GM23338 (cell line): ENCODE measurements at regions not wholly inside any gene's neighbourhood (a gene's known extent, or its start where the extent isn't known, plus 50 kb on each side); places are given as distances from the start of the nearest gene placed in this dataset.
A peak's percentile ranks its signal among the peaks of the same experiment; 100 is the strongest.

Source experiments
- ATAC-seq: fragments of 200-7000 bp; cut with Tn5 transposase; 3 replicates; pipeline ENCODE4 v1.9.1; 2020
- DNase-seq: peaks from one replicate; pipeline ENCODE4 v3.0.0-alpha.2; 2015; ENCODE audit warnings: low spot score
- H2AFZ ChIP-seq: fragments of 200-600 bp; sonication (generic); 2 replicates; pipeline ENCODE4 v1.8.0; 2016; ENCODE audit warnings: antibody characterized with exemption, mild to moderate bottlenecking, moderate library complexity
- H3F3A ChIP-seq: fragments of 200-600 bp; sonication (generic); replicated peaks from 2 replicates; pipeline ENCODE4 v1.8.0; 2017; ENCODE audit warnings: antibody characterized with exemption, mixed run types, low read depth
- H3K27ac ChIP-seq: fragments of 200-600 bp; sonication (generic); 2 replicates; pipeline ENCODE4 v1.6.1; 2016; ENCODE audit warnings: low read depth
- H3K27me3 ChIP-seq: fragments of 200-600 bp; sonication (generic); 2 replicates; pipeline ENCODE4 v1.8.0; 2016; ENCODE audit warnings: mild to moderate bottlenecking, mixed run types, moderate library complexity; ENCODE audit not compliant: insufficient read depth
- H3K36me3 ChIP-seq: fragments of 200-600 bp; sonication (generic); 2 replicates; pipeline ENCODE4 v1.8.0; 2016; ENCODE audit warnings: mild to moderate bottlenecking; ENCODE audit not compliant: insufficient read depth
- H3K4me1 ChIP-seq: fragments of 200-600 bp; sonication (generic); 2 replicates; pipeline ENCODE4 v1.8.0; 2016; ENCODE audit warnings: mild to moderate bottlenecking, moderate library complexity; ENCODE audit not compliant: insufficient read depth
- H3K4me2 ChIP-seq: fragments of 200-600 bp; sonication (generic); 2 replicates; pipeline ENCODE4 v1.7.1; 2017; ENCODE audit warnings: mixed run types
- H3K4me3 ChIP-seq: fragments of 200-600 bp; sonication (generic); 2 replicates; pipeline ENCODE4 v1.6.1; 2016; ENCODE audit warnings: mixed run types
- H3K79me2 ChIP-seq: fragments of 200-600 bp; sonication (generic); replicated peaks from 2 replicates; pipeline ENCODE4 v1.8.0; 2017; ENCODE audit warnings: mild to moderate bottlenecking; ENCODE audit not compliant: insufficient read depth
- H3K9me2 ChIP-seq: fragments of 200-600 bp; sonication (generic); 2 replicates; pipeline ENCODE4 v1.8.0; 2017; ENCODE audit not compliant: insufficient read depth
- H4K20me1 ChIP-seq: fragments of 200-600 bp; sonication (generic); replicated peaks from 2 replicates; pipeline ENCODE4 v1.8.0; 2017; ENCODE audit warnings: mild to moderate bottlenecking; ENCODE audit not compliant: insufficient read depth
- H3K27ac Mint-ChIP-seq: 2 replicates; pipeline ENCODE4 v1.8.0; 2020; ENCODE audit warnings: inconsistent platforms, mild to moderate bottlenecking, moderate library complexity, mixed read lengths
- H3K27me3 Mint-ChIP-seq: 3 replicates; pipeline ENCODE4 v1.8.0; 2022; ENCODE audit warnings: low read depth, mild to moderate bottlenecking, moderate library complexity, mixed read lengths, inconsistent platforms; ENCODE audit not compliant: insufficient read depth, poor library complexity
- H3K36me3 Mint-ChIP-seq: 3 replicates; pipeline ENCODE4 v1.8.0; 2021; ENCODE audit warnings: low read depth, mild to moderate bottlenecking, inconsistent platforms, moderate library complexity, mixed read lengths
- H3K4me1 Mint-ChIP-seq: 3 replicates; pipeline ENCODE4 v1.8.0; 2020; ENCODE audit warnings: mild to moderate bottlenecking, inconsistent platforms, mixed read lengths
- H3K4me3 Mint-ChIP-seq: 3 replicates; pipeline ENCODE4 v1.8.0; 2021; ENCODE audit warnings: moderate library complexity, mild to moderate bottlenecking, inconsistent platforms, mixed read lengths
- H3K9me3 Mint-ChIP-seq: 3 replicates; pipeline ENCODE4 v1.8.0; 2020; ENCODE audit warnings: moderate library complexity, mild to moderate bottlenecking, inconsistent platforms, mixed read lengths
- EZH2 ChIP-seq: fragments of 200-600 bp; sonication (generic); IDR thresholded peaks from one replicate; pipeline ENCODE4 v1.8.0; 2017; ENCODE audit warnings: antibody characterized with exemption, mild to moderate bottlenecking, low read depth; ENCODE audit not compliant: unreplicated experiment
- EZH2phosphoT487 ChIP-seq: fragments of 200-600 bp; sonication (generic); IDR thresholded peaks from one replicate; pipeline ENCODE4 v1.8.1; 2018; ENCODE audit warnings: antibody characterized with exemption; ENCODE audit not compliant: unreplicated experiment
- JUNB ChIP-seq: IDR thresholded peaks from one replicate; pipeline ENCODE4 v1.6.1; 2016; ENCODE audit warnings: antibody characterized with exemption; ENCODE audit not compliant: unreplicated experiment
- NANOG ChIP-seq: IDR thresholded peaks from 2 replicates; pipeline ENCODE4 v1.6.1; 2016; ENCODE audit warnings: antibody characterized with exemption, borderline replicate concordance
- POLR2AphosphoS5 ChIP-seq: IDR thresholded peaks from 2 replicates; pipeline ENCODE4 v1.6.1; 2016; ENCODE audit warnings: antibody characterized with exemption, low read depth
- STAT1 ChIP-seq: IDR thresholded peaks from one replicate; pipeline ENCODE4 v1.6.1; 2016; ENCODE audit warnings: antibody characterized with exemption; ENCODE audit not compliant: unreplicated experiment
- ZNF114 ChIP-seq: fragments of 250-450 bp; sonication (Bioruptor Pico); IDR thresholded peaks from 2 replicates; pipeline ENCODE4 v1.5.0; 2020; ENCODE audit warnings: mild to moderate bottlenecking, moderate library complexity
- ZNF331 ChIP-seq: fragments of 250-450 bp; sonication (Bioruptor Pico); IDR thresholded peaks from 2 replicates; pipeline ENCODE4 v1.5.0; 2020; ENCODE audit warnings: low read depth, mild to moderate bottlenecking, moderate library complexity
- TF ChIP-seq, protein P1 (sequence below): fragments of 250-450 bp; sonication (Bioruptor Pico); IDR thresholded peaks from 2 replicates; pipeline ENCODE4 v1.5.0; 2020; ENCODE audit warnings: mild to moderate bottlenecking, moderate library complexity
- TF ChIP-seq, protein P2 (sequence below), 2 experiments: fragments of 200-600 bp in 1 of 2; sonication (generic) in 1 of 2; conservative IDR thresholded peaks; 2 replicates each; pipeline versions ENCODE4 v1.5.1 to v1.6.1; 2016 to 2017; ENCODE audit warnings: antibody characterized with exemption in 2 of 2, low read depth in 2 of 2, mild to moderate bottlenecking in 2 of 2, moderate library complexity in 1 of 2
- TF ChIP-seq, protein P3 (sequence below): IDR thresholded peaks from 2 replicates; pipeline ENCODE4 v1.6.1; 2016; ENCODE audit warnings: antibody characterized with exemption

DNA sequence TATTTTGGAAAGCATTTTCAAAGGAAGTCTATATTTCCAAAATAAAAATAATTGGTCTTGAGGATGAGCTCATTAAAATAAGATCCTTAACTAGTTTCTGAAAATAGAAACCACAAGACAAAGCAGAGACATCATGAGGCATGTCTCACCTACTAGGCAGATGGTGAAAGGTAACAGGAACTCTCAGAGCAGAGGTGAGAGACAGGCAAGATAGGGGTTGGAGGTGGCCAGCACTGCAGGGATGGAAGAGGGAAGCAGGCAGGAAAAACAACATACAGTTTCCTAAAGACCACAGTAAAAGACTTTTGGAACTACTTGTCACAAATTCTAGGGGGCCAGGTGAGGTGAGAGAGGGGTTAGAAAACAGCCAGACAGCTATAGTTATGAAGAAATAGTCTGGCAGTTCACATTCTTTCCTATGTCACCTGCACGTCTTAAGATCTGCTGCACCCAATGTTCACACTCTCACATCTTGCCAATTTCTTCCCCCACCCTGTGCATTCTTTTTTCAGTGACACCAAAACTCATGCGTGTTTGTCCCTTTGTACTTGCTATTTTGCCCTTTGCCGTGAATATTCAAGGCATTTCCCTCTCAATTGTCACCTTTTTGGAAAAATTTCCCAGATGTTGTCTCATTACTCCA lies 341.7 kb upstream of the KITLG start (continued):
- TF ChIP-seq EZH2phosphoT487 (no peak), NANOG (no peak), ZNF114 (no peak), EZH2 (no peak), POLR2AphosphoS5 (no peak), STAT1 (no peak), ZNF331 (no peak)
- TF ChIP-seq, protein P1, sequence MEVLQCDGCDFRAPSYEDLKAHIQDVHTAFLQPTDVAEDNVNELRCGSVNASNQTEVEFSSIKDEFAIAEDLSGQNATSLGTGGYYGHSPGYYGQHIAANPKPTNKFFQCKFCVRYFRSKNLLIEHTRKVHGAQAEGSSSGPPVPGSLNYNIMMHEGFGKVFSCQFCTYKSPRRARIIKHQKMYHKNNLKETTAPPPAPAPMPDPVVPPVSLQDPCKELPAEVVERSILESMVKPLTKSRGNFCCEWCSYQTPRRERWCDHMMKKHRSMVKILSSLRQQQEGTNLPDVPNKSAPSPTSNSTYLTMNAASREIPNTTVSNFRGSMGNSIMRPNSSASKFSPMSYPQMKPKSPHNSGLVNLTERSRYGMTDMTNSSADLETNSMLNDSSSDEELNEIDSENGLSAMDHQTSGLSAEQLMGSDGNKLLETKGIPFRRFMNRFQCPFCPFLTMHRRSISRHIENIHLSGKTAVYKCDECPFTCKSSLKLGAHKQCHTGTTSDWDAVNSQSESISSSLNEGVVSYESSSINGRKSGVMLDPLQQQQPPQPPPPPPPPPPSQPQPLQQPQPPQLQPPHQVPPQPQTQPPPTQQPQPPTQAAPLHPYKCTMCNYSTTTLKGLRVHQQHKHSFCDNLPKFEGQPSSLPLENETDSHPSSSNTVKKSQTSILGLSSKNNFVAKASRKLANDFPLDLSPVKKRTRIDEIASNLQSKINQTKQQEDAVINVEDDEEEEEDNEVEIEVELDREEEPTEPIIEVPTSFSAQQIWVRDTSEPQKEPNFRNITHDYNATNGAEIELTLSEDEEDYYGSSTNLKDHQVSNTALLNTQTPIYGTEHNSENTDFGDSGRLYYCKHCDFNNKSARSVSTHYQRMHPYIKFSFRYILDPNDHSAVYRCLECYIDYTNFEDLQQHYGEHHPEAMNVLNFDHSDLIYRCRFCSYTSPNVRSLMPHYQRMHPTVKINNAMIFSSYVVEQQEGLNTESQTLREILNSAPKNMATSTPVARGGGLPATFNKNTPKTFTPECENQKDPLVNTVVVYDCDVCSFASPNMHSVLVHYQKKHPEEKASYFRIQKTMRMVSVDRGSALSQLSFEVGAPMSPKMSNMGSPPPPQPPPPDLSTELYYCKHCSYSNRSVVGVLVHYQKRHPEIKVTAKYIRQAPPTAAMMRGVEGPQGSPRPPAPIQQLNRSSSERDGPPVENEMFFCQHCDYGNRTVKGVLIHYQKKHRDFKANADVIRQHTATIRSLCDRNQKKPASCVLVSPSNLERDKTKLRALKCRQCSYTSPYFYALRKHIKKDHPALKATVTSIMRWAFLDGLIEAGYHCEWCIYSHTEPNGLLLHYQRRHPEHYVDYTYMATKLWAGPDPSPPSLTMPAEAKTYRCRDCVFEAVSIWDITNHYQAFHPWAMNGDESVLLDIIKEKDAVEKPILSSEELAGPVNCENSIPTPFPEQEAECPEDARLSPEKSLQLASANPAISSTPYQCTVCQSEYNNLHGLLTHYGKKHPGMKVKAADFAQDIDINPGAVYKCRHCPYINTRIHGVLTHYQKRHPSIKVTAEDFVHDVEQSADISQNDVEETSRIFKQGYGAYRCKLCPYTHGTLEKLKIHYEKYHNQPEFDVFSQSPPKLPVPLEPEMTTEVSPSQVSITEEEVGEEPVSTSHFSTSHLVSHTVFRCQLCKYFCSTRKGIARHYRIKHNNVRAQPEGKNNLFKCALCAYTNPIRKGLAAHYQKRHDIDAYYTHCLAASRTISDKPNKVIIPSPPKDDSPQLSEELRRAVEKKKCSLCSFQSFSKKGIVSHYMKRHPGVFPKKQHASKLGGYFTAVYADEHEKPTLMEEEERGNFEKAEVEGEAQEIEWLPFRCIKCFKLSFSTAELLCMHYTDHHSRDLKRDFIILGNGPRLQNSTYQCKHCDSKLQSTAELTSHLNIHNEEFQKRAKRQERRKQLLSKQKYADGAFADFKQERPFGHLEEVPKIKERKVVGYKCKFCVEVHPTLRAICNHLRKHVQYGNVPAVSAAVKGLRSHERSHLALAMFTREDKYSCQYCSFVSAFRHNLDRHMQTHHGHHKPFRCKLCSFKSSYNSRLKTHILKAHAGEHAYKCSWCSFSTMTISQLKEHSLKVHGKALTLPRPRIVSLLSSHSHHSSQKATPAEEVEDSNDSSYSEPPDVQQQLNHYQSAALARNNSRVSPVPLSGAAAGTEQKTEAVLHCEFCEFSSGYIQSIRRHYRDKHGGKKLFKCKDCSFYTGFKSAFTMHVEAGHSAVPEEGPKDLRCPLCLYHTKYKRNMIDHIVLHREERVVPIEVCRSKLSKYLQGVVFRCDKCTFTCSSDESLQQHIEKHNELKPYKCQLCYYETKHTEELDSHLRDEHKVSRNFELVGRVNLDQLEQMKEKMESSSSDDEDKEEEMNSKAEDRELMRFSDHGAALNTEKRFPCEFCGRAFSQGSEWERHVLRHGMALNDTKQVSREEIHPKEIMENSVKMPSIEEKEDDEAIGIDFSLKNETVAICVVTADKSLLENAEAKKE (CRISPR knock-in tag), result no peak

DNA sequence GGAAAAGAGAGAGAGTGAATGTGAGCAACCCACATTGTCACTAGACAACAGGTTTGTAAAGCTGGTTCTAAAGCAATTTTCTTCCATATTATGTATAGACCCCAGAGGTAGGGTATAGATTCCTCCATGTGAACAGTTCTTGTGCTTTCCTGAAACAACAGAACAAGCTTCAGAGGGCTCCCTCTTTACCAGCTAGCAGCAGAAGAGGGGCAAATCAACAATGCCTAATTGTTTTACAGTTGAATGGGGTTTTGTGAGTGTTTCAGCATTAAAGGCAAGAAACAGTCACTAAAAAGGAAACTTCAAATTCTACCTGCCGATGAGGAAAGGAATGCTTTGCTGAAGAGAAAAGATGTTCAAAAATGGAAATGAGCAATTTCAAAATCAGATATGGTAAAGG lies 341.2 kb upstream of the KITLG start:
- Histone ChIP-seq H3K9me2 (no peaks in the 10 kb centered on the region), H3K36me3 (no peaks in the 10 kb centered on the region), H3K27me3 (no peaks in the 10 kb centered on the region), H3K4me1 (peaks cover 19% of the 10 kb centered on the region), H2AFZ (no peak overlapping the region), H3K79me2 (no peaks in the 10 kb centered on the region), H4K20me1 (no peaks in the 10 kb centered on the region), H3K4me2 (peak overlapping the region; percentile 50), H3K27ac (no peak overlapping the region), H3F3A (no peaks in the 10 kb centered on the region), H3K4me3 (no peak overlapping the region)
- Mint-ChIP-seq H3K27ac (no peak overlapping the region), H3K9me3 (0 out of 3 replicates have a peak, but pooled peaks cover 2% of the 10 kb centered on the region), H3K27me3 (peaks cover 2% of the 10 kb centered on the region), H3K36me3 (no peaks in the 10 kb centered on the region), H3K4me3 (no peak overlapping the region), H3K4me1 (peaks cover 28% of the 10 kb centered on the region)
- TF ChIP-seq, protein P2, sequence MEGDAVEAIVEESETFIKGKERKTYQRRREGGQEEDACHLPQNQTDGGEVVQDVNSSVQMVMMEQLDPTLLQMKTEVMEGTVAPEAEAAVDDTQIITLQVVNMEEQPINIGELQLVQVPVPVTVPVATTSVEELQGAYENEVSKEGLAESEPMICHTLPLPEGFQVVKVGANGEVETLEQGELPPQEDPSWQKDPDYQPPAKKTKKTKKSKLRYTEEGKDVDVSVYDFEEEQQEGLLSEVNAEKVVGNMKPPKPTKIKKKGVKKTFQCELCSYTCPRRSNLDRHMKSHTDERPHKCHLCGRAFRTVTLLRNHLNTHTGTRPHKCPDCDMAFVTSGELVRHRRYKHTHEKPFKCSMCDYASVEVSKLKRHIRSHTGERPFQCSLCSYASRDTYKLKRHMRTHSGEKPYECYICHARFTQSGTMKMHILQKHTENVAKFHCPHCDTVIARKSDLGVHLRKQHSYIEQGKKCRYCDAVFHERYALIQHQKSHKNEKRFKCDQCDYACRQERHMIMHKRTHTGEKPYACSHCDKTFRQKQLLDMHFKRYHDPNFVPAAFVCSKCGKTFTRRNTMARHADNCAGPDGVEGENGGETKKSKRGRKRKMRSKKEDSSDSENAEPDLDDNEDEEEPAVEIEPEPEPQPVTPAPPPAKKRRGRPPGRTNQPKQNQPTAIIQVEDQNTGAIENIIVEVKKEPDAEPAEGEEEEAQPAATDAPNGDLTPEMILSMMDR (conservative IDR thresholded peaks at IDR 0.05; ENCODE audit: low read depth in 2 of 2), result no peak
- TF ChIP-seq POLR2AphosphoS5 (no peak), EZH2phosphoT487 (no peak), ZNF331 (no peak), EZH2 (no peak), JUNB (no peak), STAT1 (no peak), ZNF114 (no peak)
- TF ChIP-seq, protein P3, sequence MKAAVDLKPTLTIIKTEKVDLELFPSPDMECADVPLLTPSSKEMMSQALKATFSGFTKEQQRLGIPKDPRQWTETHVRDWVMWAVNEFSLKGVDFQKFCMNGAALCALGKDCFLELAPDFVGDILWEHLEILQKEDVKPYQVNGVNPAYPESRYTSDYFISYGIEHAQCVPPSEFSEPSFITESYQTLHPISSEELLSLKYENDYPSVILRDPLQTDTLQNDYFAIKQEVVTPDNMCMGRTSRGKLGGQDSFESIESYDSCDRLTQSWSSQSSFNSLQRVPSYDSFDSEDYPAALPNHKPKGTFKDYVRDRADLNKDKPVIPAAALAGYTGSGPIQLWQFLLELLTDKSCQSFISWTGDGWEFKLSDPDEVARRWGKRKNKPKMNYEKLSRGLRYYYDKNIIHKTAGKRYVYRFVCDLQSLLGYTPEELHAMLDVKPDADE, result no peak
- ATAC-seq, result peak; percentile 61
- no peak for DNase-seq
